RPMI8226 (cell line): ENCODE measurements at regions not wholly inside any gene's neighbourhood (a gene's known extent, or its start where the extent isn't known, plus 50 kb on each side); places are given as distances from the start of the nearest gene placed in this dataset.

ENCODE experiments used
- DNase-seq: peaks from one replicate; pipeline ENCODE4 v3.0.0-alpha.2; 2015

- no peak for DNase-seq
Measured at GRCh38 chr10:4475827-4476490, 350.0 kb upstream of the AKR1E2 start.

GRCh38 chr10:4474829-4475228, 351.2 kb upstream of the AKR1E2 start:
- no peak for DNase-seq

GRCh38 chr10:4473977-4474376, 352.0 kb upstream of the AKR1E2 start:
- DNase-seq = no peak

- DNase-seq = no peak
Measured at GRCh38 chr10:4472190-4472904, 353.7 kb upstream of the AKR1E2 start.

- no peak for DNase-seq
Measured at GRCh38 chr10:4470231-4470835, 355.7 kb upstream of the AKR1E2 start.

GRCh38 chr10:4467481-4467880, 358.5 kb upstream of the AKR1E2 start:
- no peak for DNase-seq

- no peak for DNase-seq
Measured at GRCh38 chr10:4460267-4460666, 365.7 kb upstream of the AKR1E2 start.

GRCh38 chr10:4459531-4459930, 366.5 kb upstream of the AKR1E2 start:
- no peak for DNase-seq

GRCh38 chr10:4457597-4457996, 368.4 kb upstream of the AKR1E2 start:
- no peak for DNase-seq

- DNase-seq = no peak
Measured at GRCh38 chr10:4456776-4457175, 369.2 kb upstream of the AKR1E2 start.

GRCh38 chr10:4456279-4456678, 369.7 kb upstream of the AKR1E2 start:
- DNase-seq = no peak

GRCh38 chr10:4453950-4454349, 372.1 kb upstream of the AKR1E2 start:
- no peak for DNase-seq

- DNase-seq = no peak
Measured at GRCh38 chr10:4453276-4453675, 372.7 kb upstream of the AKR1E2 start.

- DNase-seq = no peak
Measured at GRCh38 chr10:4450981-4451908, 374.8 kb upstream of the AKR1E2 start.

GRCh38 chr10:4450169-4450568, 375.8 kb upstream of the AKR1E2 start:
- no peak for DNase-seq

GRCh38 chr10:4448030-4448429, 378.0 kb upstream of the AKR1E2 start:
- DNase-seq = no peak

- DNase-seq = no peak
Measured at GRCh38 chr10:4443419-4443818, 382.6 kb upstream of the AKR1E2 start.

- no peak for DNase-seq
Measured at GRCh38 chr10:4442296-4442695, 383.7 kb upstream of the AKR1E2 start.

- DNase-seq = no peak
Measured at GRCh38 chr10:4440260-4440659, 385.7 kb upstream of the AKR1E2 start.

GRCh38 chr10:4437791-4438190, 388.2 kb upstream of the AKR1E2 start:
- no peak for DNase-seq

GRCh38 chr10:4437061-4437460, 388.9 kb upstream of the AKR1E2 start:
- DNase-seq = no peak

GRCh38 chr10:4436103-4436502, 389.9 kb upstream of the AKR1E2 start:
- DNase-seq = no peak

GRCh38 chr10:4434516-4435071, 391.4 kb upstream of the AKR1E2 start:
- DNase-seq = no peak
